ENCODE measurements at regions not wholly inside any gene's neighbourhood (a gene's known extent, or its start where the extent isn't known, plus 50 kb on each side); places are given as distances from the start of the nearest gene placed in this dataset.

- Histone ChIP-seq H3K9ac (ENCODE audit: low read depth, low read length) (no peak overlapping the region), H3K79me2 (ENCODE audit: insufficient read depth, low read length) (no peaks in the 10 kb centered on the region), H3K27ac (ENCODE audit: low read length) (no peak overlapping the region), H2AFZ (ENCODE audit: low read depth, low read length) (no peak overlapping the region), H3K36me3 (ENCODE audit: insufficient read depth, low read length) (no peaks in the 10 kb centered on the region), H3K4me3 (ENCODE audit: low read depth in 1 of 2, low read length in 2 of 2) (no peak overlapping the region), H3K27me3 (ENCODE audit: insufficient read depth, low read length, poor library complexity) (no peaks in the 10 kb centered on the region), H3K9me3 (ENCODE audit: insufficient read depth, low read length, severe bottlenecking) (no peaks in the 10 kb centered on the region), H3K4me1 (ENCODE audit: insufficient read depth, low read length) (no peaks in the 10 kb centered on the region), H4K20me1 (ENCODE audit: insufficient read depth, low read length) (no peaks in the 10 kb centered on the region), H3K4me2 (ENCODE audit: insufficient read depth, low read length) (no peak overlapping the region)
- no peak for DNase-seq
- TF ChIP-seq EZH2 (IDR thresholded peaks at IDR 0.05; ENCODE audit: borderline replicate concordance, low read depth, low read length, severe bottlenecking) (no peak), CTCF (IDR thresholded peaks at IDR 0.05; ENCODE audit: borderline replicate concordance, extremely low read depth, low read length, poor library complexity, severe bottlenecking) (no peak)
- ATAC-seq (ENCODE audit: insufficient read depth, low read depth): no peak
Observed at GRCh38 chr6:167429353-167429752, 104.5 kb downstream of the TTLL2 start.

- Histone ChIP-seq H3K4me3 (ENCODE audit: low read depth in 1 of 2, low read length in 2 of 2) (no peak overlapping the region), H3K9me3 (ENCODE audit: insufficient read depth, low read length, severe bottlenecking) (no peaks in the 10 kb centered on the region), H3K4me2 (ENCODE audit: insufficient read depth, low read length) (no peak overlapping the region), H3K36me3 (ENCODE audit: insufficient read depth, low read length) (no peaks in the 10 kb centered on the region), H3K27me3 (ENCODE audit: insufficient read depth, low read length, poor library complexity) (no peaks in the 10 kb centered on the region), H3K27ac (ENCODE audit: low read length) (no peak overlapping the region), H3K79me2 (ENCODE audit: insufficient read depth, low read length) (no peaks in the 10 kb centered on the region), H4K20me1 (ENCODE audit: insufficient read depth, low read length) (no peaks in the 10 kb centered on the region), H3K4me1 (ENCODE audit: insufficient read depth, low read length) (no peaks in the 10 kb centered on the region), H2AFZ (ENCODE audit: low read depth, low read length) (no peak overlapping the region), H3K9ac (ENCODE audit: low read depth, low read length) (no peak overlapping the region)
- no peak for ATAC-seq (ENCODE audit: insufficient read depth, low read depth)
- no peak for TF ChIP-seq CTCF (IDR thresholded peaks at IDR 0.05; ENCODE audit: borderline replicate concordance, extremely low read depth, low read length, poor library complexity, severe bottlenecking)
- DNase-seq: no peak
Observed at GRCh38 chr6:167435209-167435728, 110.4 kb downstream of the TTLL2 start.

GRCh38 chr6:167437888-167438484 is 113.1 kb downstream of the TTLL2 start:
- Histone ChIP-seq H3K36me3 (ENCODE audit: insufficient read depth, low read length) (no peaks in the 10 kb centered on the region), H3K4me1 (ENCODE audit: insufficient read depth, low read length) (no peaks in the 10 kb centered on the region), H3K4me2 (ENCODE audit: insufficient read depth, low read length) (no peak overlapping the region), H3K27ac (ENCODE audit: low read length) (no peak overlapping the region), H3K9ac (ENCODE audit: low read depth, low read length) (no peak overlapping the region), H3K79me2 (ENCODE audit: insufficient read depth, low read length) (no peaks in the 10 kb centered on the region), H3K9me3 (ENCODE audit: insufficient read depth, low read length, severe bottlenecking) (no peaks in the 10 kb centered on the region), H2AFZ (ENCODE audit: low read depth, low read length) (no peak overlapping the region), H3K4me3 (ENCODE audit: low read depth in 1 of 2, low read length in 2 of 2) (no peak overlapping the region), H4K20me1 (ENCODE audit: insufficient read depth, low read length) (no peaks in the 10 kb centered on the region), H3K27me3 (ENCODE audit: insufficient read depth, low read length, poor library complexity) (peaks cover 14% of the 10 kb centered on the region)
- TF ChIP-seq CTCF (IDR thresholded peaks at IDR 0.05; ENCODE audit: borderline replicate concordance, extremely low read depth, low read length, poor library complexity, severe bottlenecking) (no peak), EZH2 (IDR thresholded peaks at IDR 0.05; ENCODE audit: borderline replicate concordance, low read depth, low read length, severe bottlenecking) (no peak)
- DNase-seq (no peak), ATAC-seq (ENCODE audit: insufficient read depth, low read depth) (no peak)
